ENCODE measurements at regions not wholly inside any gene's neighbourhood (a gene's known extent, or its start where the extent isn't known, plus 50 kb on each side); places are given as distances from the start of the nearest gene placed in this dataset.

DNA sequence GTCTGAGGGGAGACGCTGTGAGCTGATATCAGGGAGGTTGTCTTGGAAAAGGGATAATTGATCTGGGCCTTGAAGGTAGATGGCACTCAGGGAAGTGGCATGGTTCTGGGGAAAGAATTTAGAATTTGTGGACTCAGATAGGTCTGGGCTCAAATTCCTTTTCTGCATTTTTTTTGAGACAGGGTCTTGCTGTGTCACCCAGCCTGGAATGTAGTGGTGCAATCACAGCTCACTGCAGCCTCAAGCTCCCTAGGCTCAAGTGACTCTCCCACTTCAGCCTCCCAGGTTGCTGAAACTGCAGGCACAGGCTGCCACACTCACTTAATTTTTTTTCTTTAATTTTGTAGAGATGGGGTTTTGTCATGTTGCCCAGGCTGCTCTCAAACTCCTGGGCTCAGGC is 98.1 kb upstream of the NCOR2 start:
- H3K9ac ChIP-seq (ENCODE audit: low read length): no peak overlapping the region
- H3K79me2 ChIP-seq (ENCODE audit: insufficient read depth, low read length): no peaks in the 10 kb centered on the region
- no peaks in the 10 kb centered on the region for H4K20me1 ChIP-seq (ENCODE audit: insufficient read depth, low read length)
- H3K9me2 ChIP-seq (ENCODE audit: low read depth, low read length): no peaks in the 10 kb centered on the region
- no peaks in the 10 kb centered on the region for H3K4me1 ChIP-seq (ENCODE audit: insufficient read depth, low read length, severe bottlenecking)
- H3K4me3 ChIP-seq (ENCODE audit: low read depth, low read length, poor library complexity, severe bottlenecking): no peak overlapping the region
- TF ChIP-seq, protein P1, sequence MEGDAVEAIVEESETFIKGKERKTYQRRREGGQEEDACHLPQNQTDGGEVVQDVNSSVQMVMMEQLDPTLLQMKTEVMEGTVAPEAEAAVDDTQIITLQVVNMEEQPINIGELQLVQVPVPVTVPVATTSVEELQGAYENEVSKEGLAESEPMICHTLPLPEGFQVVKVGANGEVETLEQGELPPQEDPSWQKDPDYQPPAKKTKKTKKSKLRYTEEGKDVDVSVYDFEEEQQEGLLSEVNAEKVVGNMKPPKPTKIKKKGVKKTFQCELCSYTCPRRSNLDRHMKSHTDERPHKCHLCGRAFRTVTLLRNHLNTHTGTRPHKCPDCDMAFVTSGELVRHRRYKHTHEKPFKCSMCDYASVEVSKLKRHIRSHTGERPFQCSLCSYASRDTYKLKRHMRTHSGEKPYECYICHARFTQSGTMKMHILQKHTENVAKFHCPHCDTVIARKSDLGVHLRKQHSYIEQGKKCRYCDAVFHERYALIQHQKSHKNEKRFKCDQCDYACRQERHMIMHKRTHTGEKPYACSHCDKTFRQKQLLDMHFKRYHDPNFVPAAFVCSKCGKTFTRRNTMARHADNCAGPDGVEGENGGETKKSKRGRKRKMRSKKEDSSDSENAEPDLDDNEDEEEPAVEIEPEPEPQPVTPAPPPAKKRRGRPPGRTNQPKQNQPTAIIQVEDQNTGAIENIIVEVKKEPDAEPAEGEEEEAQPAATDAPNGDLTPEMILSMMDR (IDR thresholded peaks at IDR 0.05; ENCODE audit: low read length): no peak
- no peak for TF ChIP-seq EZH2 (IDR thresholded peaks at IDR 0.05; ENCODE audit: borderline replicate concordance, low read length)
- H3K27ac ChIP-seq (ENCODE audit: low read depth, low read length, poor library complexity, severe bottlenecking): no peak overlapping the region
- H3K27me3 ChIP-seq (ENCODE audit: insufficient read depth, low read length): no peaks in the 10 kb centered on the region
- no peaks in the 10 kb centered on the region for H3K9me3 ChIP-seq (ENCODE audit: low read length)
- no peak overlapping the region for H2AFZ ChIP-seq (ENCODE audit: low read length)
- no peaks in the 10 kb centered on the region for H3K36me3 ChIP-seq (ENCODE audit: insufficient read depth, low read length)
- H3F3A ChIP-seq (ENCODE audit: insufficient read depth, low read length): no peaks in the 10 kb centered on the region
- H3K4me2 ChIP-seq (ENCODE audit: low read length): no peak overlapping the region

DNA sequence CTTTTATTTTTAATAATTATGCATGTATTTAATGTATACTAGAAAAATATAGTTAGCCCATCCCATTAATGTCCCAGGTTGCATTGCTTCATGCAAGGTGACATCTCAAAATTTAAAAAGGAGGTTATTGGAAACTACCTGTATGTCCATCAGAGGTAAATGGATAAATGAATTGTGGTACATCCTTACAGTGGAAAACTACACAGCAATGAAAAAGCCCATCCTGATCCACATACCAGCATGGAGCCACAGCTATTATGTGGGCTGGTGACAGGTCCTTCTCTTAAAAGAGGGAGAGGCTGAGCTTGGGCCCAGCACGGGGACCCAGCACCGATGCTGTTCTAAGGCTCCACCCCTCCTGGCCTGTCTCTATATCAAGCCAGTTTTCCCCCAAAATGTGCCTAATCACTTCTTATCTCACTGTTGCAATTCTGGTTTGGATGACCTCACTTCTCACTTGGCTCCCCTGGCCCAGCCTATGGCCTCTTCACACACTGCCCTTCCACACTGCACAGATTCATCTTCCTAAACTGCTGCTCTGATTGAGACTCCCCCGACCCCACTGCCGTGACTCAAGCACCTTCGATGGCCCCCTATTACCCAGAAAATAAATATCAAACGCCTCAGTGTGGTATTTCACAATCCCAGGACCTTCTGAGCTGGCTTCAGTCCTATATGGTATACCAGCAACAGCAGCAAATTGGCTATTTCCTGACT is 97.1 kb upstream of the NCOR2 start:
- H3K36me3 ChIP-seq (ENCODE audit: insufficient read depth, low read length): no peaks in the 10 kb centered on the region
- H3K9me3 ChIP-seq (ENCODE audit: low read length): no peaks in the 10 kb centered on the region
- TF ChIP-seq EZH2 (IDR thresholded peaks at IDR 0.05; ENCODE audit: borderline replicate concordance, low read length): no peak
- TF ChIP-seq, protein P1 (IDR thresholded peaks at IDR 0.05; ENCODE audit: low read length): no peak
- H3K4me1 ChIP-seq (ENCODE audit: insufficient read depth, low read length, severe bottlenecking): no peaks in the 10 kb centered on the region
- H2AFZ ChIP-seq (ENCODE audit: low read length): no peak overlapping the region
- no peak overlapping the region for H3K9ac ChIP-seq (ENCODE audit: low read length)
- H3K4me3 ChIP-seq (ENCODE audit: low read depth, low read length, poor library complexity, severe bottlenecking): no peak overlapping the region
- no peaks in the 10 kb centered on the region for H4K20me1 ChIP-seq (ENCODE audit: insufficient read depth, low read length)
- H3K4me2 ChIP-seq (ENCODE audit: low read length): no peak overlapping the region
- H3K9me2 ChIP-seq (ENCODE audit: low read depth, low read length): no peaks in the 10 kb centered on the region
- H3F3A ChIP-seq (ENCODE audit: insufficient read depth, low read length): no peaks in the 10 kb centered on the region
- no peaks in the 10 kb centered on the region for H3K79me2 ChIP-seq (ENCODE audit: insufficient read depth, low read length)
- H3K27me3 ChIP-seq (ENCODE audit: insufficient read depth, low read length): no peaks in the 10 kb centered on the region
- no peak overlapping the region for H3K27ac ChIP-seq (ENCODE audit: low read depth, low read length, poor library complexity, severe bottlenecking)

DNA sequence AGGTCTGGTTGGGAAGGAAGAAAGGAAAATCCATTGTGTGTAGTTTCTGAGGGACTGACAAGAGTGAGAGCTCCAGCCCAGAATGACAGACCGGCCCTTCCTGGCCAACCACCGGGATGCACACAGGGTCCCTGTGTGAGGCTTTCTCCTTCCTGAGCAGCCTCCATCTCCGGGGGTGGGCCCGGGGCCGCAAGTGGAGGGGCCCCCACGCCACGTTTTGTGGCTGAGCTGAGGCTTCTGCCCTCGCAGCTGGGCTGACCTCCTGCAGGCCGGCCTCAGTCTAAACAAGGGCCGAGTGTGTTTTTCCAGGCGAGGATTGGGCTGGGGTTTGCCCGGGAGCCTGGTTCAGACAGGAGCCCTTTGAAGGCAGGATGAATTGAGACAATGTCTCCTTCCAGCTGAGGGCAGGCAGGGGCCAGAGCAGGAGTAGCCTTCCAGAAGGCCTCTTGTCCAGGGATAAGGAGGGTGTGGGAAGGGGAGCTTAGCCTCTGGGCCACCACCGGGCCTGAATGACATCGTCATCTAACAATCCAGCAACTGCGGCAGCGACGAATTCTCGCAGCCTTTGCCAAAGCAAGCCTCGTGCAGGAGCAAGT is 96.5 kb upstream of the NCOR2 start:
- Histone ChIP-seq H3K27me3 (ENCODE audit: insufficient read depth, low read length) (no peaks in the 10 kb centered on the region), H4K20me1 (ENCODE audit: insufficient read depth, low read length) (no peaks in the 10 kb centered on the region), H3K9me3 (ENCODE audit: low read length) (no peaks in the 10 kb centered on the region), H3K9ac (ENCODE audit: low read length) (no peak overlapping the region), H3K4me3 (ENCODE audit: low read depth, low read length, poor library complexity, severe bottlenecking) (no peak overlapping the region), H3K79me2 (ENCODE audit: insufficient read depth, low read length) (no peaks in the 10 kb centered on the region), H3K9me2 (ENCODE audit: low read depth, low read length) (no peaks in the 10 kb centered on the region), H2AFZ (ENCODE audit: low read length) (no peak overlapping the region), H3K4me2 (ENCODE audit: low read length) (no peak overlapping the region), H3K36me3 (ENCODE audit: insufficient read depth, low read length) (no peaks in the 10 kb centered on the region), H3F3A (ENCODE audit: insufficient read depth, low read length) (no peaks in the 10 kb centered on the region), H3K27ac (ENCODE audit: low read depth, low read length, poor library complexity, severe bottlenecking) (no peak overlapping the region), H3K4me1 (ENCODE audit: insufficient read depth, low read length, severe bottlenecking) (no peaks in the 10 kb centered on the region)
- no peak for TF ChIP-seq EZH2 (IDR thresholded peaks at IDR 0.05; ENCODE audit: borderline replicate concordance, low read length)

Measured in OCI-LY1 (cell line).